ENCODE measurements at regions not wholly inside any gene's neighbourhood (a gene's known extent, or its start where the extent isn't known, plus 50 kb on each side); places are given as distances from the start of the nearest gene placed in this dataset.

GRCh38 chr5:98993512-98993911, 64.7 kb upstream of the CHD1 start:
- DNase-seq: no peak

- no peak for DNase-seq
Measured at GRCh38 chr5:98992552-98992951, 63.7 kb upstream of the CHD1 start.

- no peak for DNase-seq
Measured at GRCh38 chr5:98989727-98990126, 60.9 kb upstream of the CHD1 start.

GRCh38 chr5:98986587-98986986, 57.8 kb upstream of the CHD1 start:
- DNase-seq: no peak

- DNase-seq: no peak
Measured at GRCh38 chr5:98982880-98983279, 54.1 kb upstream of the CHD1 start.
